ENCODE measurements at regions not wholly inside any gene's neighbourhood (a gene's known extent, or its start where the extent isn't known, plus 50 kb on each side); places are given as distances from the start of the nearest gene placed in this dataset.

- TF ChIP-seq POLR2A (IDR thresholded peaks at IDR 0.05; ENCODE audit: low read depth, low read length) = no peak
- no peak for TF ChIP-seq ESRRA (IDR thresholded peaks at IDR 0.05; ENCODE audit: low read length)
- no peak for TF ChIP-seq SRF (IDR thresholded peaks at IDR 0.05; ENCODE audit: low read depth in 2 of 2, low read length in 2 of 2)
- no peak for TF ChIP-seq POLR2AphosphoS2 (IDR thresholded peaks at IDR 0.05; ENCODE audit: low read depth, low read length)
- no peak for TF ChIP-seq ASH2L (IDR thresholded peaks at IDR 0.05; ENCODE audit: borderline replicate concordance, low read depth)
- TF ChIP-seq CTCF (IDR thresholded peaks at IDR 0.05 in 2 of 3, conservative IDR thresholded peaks at IDR 0.05 in 1 of 3; ENCODE audit: control insufficient read depth in 2 of 3, extremely low read depth in 1 of 3, insufficient read depth in 1 of 3, low read depth in 3 of 3, low read length in 3 of 3) = no peak
- no peak for TF ChIP-seq PKNOX1 (IDR thresholded peaks at IDR 0.05)
- TF ChIP-seq RELA (IDR thresholded peaks at IDR 0.05; ENCODE audit: borderline replicate concordance, partially characterized antibody) = no peak
- TF ChIP-seq BCL3 (IDR thresholded peaks at IDR 0.05; ENCODE audit: borderline replicate concordance, insufficient read depth, low read depth, low read length, poor library complexity, severe bottlenecking) = no peak
- no peak for TF ChIP-seq POU2F2 (IDR thresholded peaks at IDR 0.05; ENCODE audit: borderline replicate concordance, low read depth, low read length)
Observed at GRCh38 chr18:22667616-22668422, 250.1 kb upstream of the CTAGE1 start.

Measured in GM12878 (cell line).